OCI-LY1 (cell line): ENCODE measurements at regions not wholly inside any gene's neighbourhood (a gene's known extent, or its start where the extent isn't known, plus 50 kb on each side); places are given as distances from the start of the nearest gene placed in this dataset.

Experiments
- H2AFZ ChIP-seq: fragments of 200-600 bp; sonication (generic), shearing (Covaris generic); 2 replicates; pipeline ENCODE4 v1.6.0; 2014; ENCODE audit warnings: antibody characterized with exemption, mild to moderate bottlenecking, low read length
- H3F3A ChIP-seq: fragments of 200-600 bp; sonication (generic), shearing (Covaris generic); 2 replicates; pipeline ENCODE4 v1.6.0; 2014; ENCODE audit warnings: mild to moderate bottlenecking, antibody characterized with exemption, low read length, moderate library complexity; ENCODE audit not compliant: insufficient read depth
- H3K27ac ChIP-seq: fragments of 200-600 bp; sonication (generic); 2 replicates; pipeline ENCODE4 v1.5.1; 2014; ENCODE audit warnings: low read length, mixed run types, mild to moderate bottlenecking, low read depth; ENCODE audit not compliant: poor library complexity, severe bottlenecking
- H3K27me3 ChIP-seq: fragments of 200-600 bp; sonication (generic); 2 replicates; pipeline ENCODE4 v1.6.0; 2014; ENCODE audit warnings: antibody characterized with exemption, mild to moderate bottlenecking, low read length, moderate library complexity; ENCODE audit not compliant: insufficient read depth
- H3K36me3 ChIP-seq: fragments of 200-600 bp; sonication (generic); 2 replicates; pipeline ENCODE4 v1.6.1; 2014; ENCODE audit warnings: mild to moderate bottlenecking, antibody characterized with exemption, low read length, moderate library complexity, mixed read lengths; ENCODE audit not compliant: insufficient read depth
- H3K4me1 ChIP-seq: fragments of 200-600 bp; sonication (generic); 2 replicates; pipeline ENCODE4 v1.5.1; 2014; ENCODE audit warnings: mild to moderate bottlenecking, low read length, moderate library complexity; ENCODE audit not compliant: insufficient read depth, severe bottlenecking
- H3K4me2 ChIP-seq: fragments of 200-600 bp; sonication (generic), shearing (Covaris generic); 2 replicates; pipeline ENCODE4 v1.6.1; 2014; ENCODE audit warnings: low read length
- H3K4me3 ChIP-seq: fragments of 200-600 bp; sonication (generic); 2 replicates; pipeline ENCODE4 v1.5.1; 2014; ENCODE audit warnings: low read length, low read depth, mild to moderate bottlenecking, mixed read lengths; ENCODE audit not compliant: poor library complexity, severe bottlenecking
- H3K79me2 ChIP-seq: fragments of 200-600 bp; shearing (Covaris generic); 2 replicates; pipeline ENCODE4 v1.6.1; 2016; ENCODE audit warnings: mixed run types, low read length, mixed read lengths; ENCODE audit not compliant: insufficient read depth
- H3K9ac ChIP-seq: fragments of 200-600 bp; sonication (generic), shearing (Covaris generic); 2 replicates; pipeline ENCODE4 v1.6.1; 2014; ENCODE audit warnings: mild to moderate bottlenecking, low read length, mixed read lengths
- H3K9me2 ChIP-seq: fragments of 200-600 bp; sonication (generic), shearing (Covaris generic); 2 replicates; pipeline ENCODE4 v1.6.1; 2014; ENCODE audit warnings: low read depth, mild to moderate bottlenecking, low read length, mixed read lengths
- H3K9me3 ChIP-seq: fragments of 200-600 bp; shearing (Covaris generic); 2 replicates; pipeline ENCODE4 v1.6.1; 2014; ENCODE audit warnings: low read length, mixed read lengths
- H4K20me1 ChIP-seq: fragments of 200-600 bp; sonication (generic), shearing (Covaris generic); 2 replicates; pipeline ENCODE4 v1.6.0; 2016; ENCODE audit warnings: mild to moderate bottlenecking, low read length; ENCODE audit not compliant: insufficient read depth
- CTCF ChIP-seq: fragments of 200-600 bp; sonication (generic), shearing (Covaris generic); IDR thresholded peaks from 2 replicates; pipeline ENCODE4 v1.5.1; 2017; ENCODE audit warnings: mild to moderate bottlenecking, antibody characterized with exemption, low read length, moderate library complexity, mixed read lengths
- EZH2 ChIP-seq: fragments of 200-600 bp; sonication (generic), shearing (Covaris generic); IDR thresholded peaks from 2 replicates; pipeline ENCODE4 v1.8.0; 2017; ENCODE audit warnings: borderline replicate concordance, mixed run types, mild to moderate bottlenecking, antibody characterized with exemption, low read length, moderate library complexity, mixed read lengths

GRCh38 chr11:11217289-11217928 lies 135.6 kb downstream of the CSNK2A3 start:
- H3K27ac ChIP-seq, result no peak overlapping the region
- H3K36me3 ChIP-seq, result no peaks in the 10 kb centered on the region
- H2AFZ ChIP-seq, result no peak overlapping the region
- no peak overlapping the region for H3K4me2 ChIP-seq
- no peaks in the 10 kb centered on the region for H3K4me1 ChIP-seq
- H4K20me1 ChIP-seq, result no peaks in the 10 kb centered on the region
- TF ChIP-seq EZH2, result no peak
- TF ChIP-seq CTCF, result no peak
- no peaks in the 10 kb centered on the region for H3F3A ChIP-seq
- no peak overlapping the region for H3K4me3 ChIP-seq
- H3K9me2 ChIP-seq, result no peaks in the 10 kb centered on the region
- H3K9ac ChIP-seq, result no peak overlapping the region
- 0 out of 2 replicates have a peak, but pooled peaks cover 5% of the 10 kb centered on the region for H3K27me3 ChIP-seq
- H3K9me3 ChIP-seq, result no peaks in the 10 kb centered on the region
- H3K79me2 ChIP-seq, result no peaks in the 10 kb centered on the region

- H4K20me1 ChIP-seq, result no peaks in the 10 kb centered on the region
- H3K4me2 ChIP-seq, result no peak overlapping the region
- no peak overlapping the region for H2AFZ ChIP-seq
- no peak overlapping the region for H3K9ac ChIP-seq
- H3K9me3 ChIP-seq, result no peaks in the 10 kb centered on the region
- no peaks in the 10 kb centered on the region for H3F3A ChIP-seq
- no peaks in the 10 kb centered on the region for H3K4me1 ChIP-seq
- H3K36me3 ChIP-seq, result no peaks in the 10 kb centered on the region
- no peak overlapping the region for H3K4me3 ChIP-seq
- H3K79me2 ChIP-seq, result no peaks in the 10 kb centered on the region
- H3K27me3 ChIP-seq, result 0 out of 2 replicates have a peak, but pooled peaks cover 5% of the 10 kb centered on the region
- no peaks in the 10 kb centered on the region for H3K9me2 ChIP-seq
- H3K27ac ChIP-seq, result no peak overlapping the region
- TF ChIP-seq EZH2 (no peak), CTCF (no peak)
These were observed 137.1 kb downstream of the CSNK2A3 start for GRCh38 chr11:11215944-11216343.

GRCh38 chr11:11215058-11215815 lies 137.8 kb downstream of the CSNK2A3 start:
- Histone ChIP-seq H3K4me1 (no peaks in the 10 kb centered on the region), H3K36me3 (no peaks in the 10 kb centered on the region), H3F3A (no peaks in the 10 kb centered on the region), H3K4me2 (no peak overlapping the region), H3K79me2 (no peaks in the 10 kb centered on the region), H4K20me1 (no peaks in the 10 kb centered on the region), H3K9me3 (no peaks in the 10 kb centered on the region), H2AFZ (no peak overlapping the region), H3K9ac (no peak overlapping the region), H3K27me3 (0 out of 2 replicates have a peak, but pooled peaks cover 5% of the 10 kb centered on the region), H3K27ac (no peak overlapping the region), H3K4me3 (no peak overlapping the region), H3K9me2 (no peaks in the 10 kb centered on the region)
- TF ChIP-seq CTCF (no peak), EZH2 (no peak)
